Gastrocnemius medialis (tissue), 4 donors: ENCODE measurements at regions not wholly inside any gene's neighbourhood (a gene's known extent, or its start where the extent isn't known, plus 50 kb on each side); places are given as distances from the start of the nearest gene placed in this dataset.

Experiments
- ATAC-seq, 2 donors: fragments of 150-250 bp; one replicate each; pipeline ENCODE4 v1.9.1; 2016
- DNase-seq, 2 donors: peaks; one replicate each; pipeline ENCODE4 v3.0.0-alpha.2; 2019
- H3K27ac ChIP-seq, 4 donors: fragments of 200-600 bp; sonication (generic); 1 replicate in 1 of 4; 2 replicates in 3 of 4; pipeline ENCODE4 v1.5.1; 2016 to 2018; ENCODE audit warnings: mild to moderate bottlenecking in 2 of 4, moderate library complexity in 1 of 4
- H3K27me3 ChIP-seq, 3 donors: fragments of 200-600 bp; sonication (generic) in 2 of 3; 1 replicate in 1 of 3; 2 replicates in 2 of 3; pipeline versions ENCODE4 v1.5.1 to v1.6.0; 2016 to 2019; ENCODE audit warnings: mild to moderate bottlenecking in 1 of 3, moderate library complexity in 1 of 3
- H3K36me3 ChIP-seq, 2 donors: fragments of 200-600 bp; sonication (generic) in 1 of 2; one replicate each; pipeline ENCODE4 v1.5.1; 2017 to 2018
- H3K4me1 ChIP-seq, 2 donors: fragments of 200-600 bp; sonication (generic) in 1 of 2; one replicate each; pipeline ENCODE4 v1.5.1; 2016 to 2017; ENCODE audit warnings: mild to moderate bottlenecking in 2 of 2
- H3K4me3 ChIP-seq, 4 donors: fragments of 200-600 bp; sonication (generic) in 3 of 4; 1 replicate in 1 of 4; 2 replicates in 3 of 4; pipeline ENCODE4 v1.5.1; 2016 to 2019; ENCODE audit warnings: mild to moderate bottlenecking in 2 of 4
- H3K9me3 ChIP-seq, 3 donors: fragments of 200-600 bp; sonication (generic) in 2 of 3; 1 replicate in 1 of 3; 2 replicates in 2 of 3; pipeline ENCODE4 v1.5.1; 2016 to 2019
- CTCF ChIP-seq, 5 experiments: fragments of 450-650 bp in 3 of 5; fragments of 200-600 bp in 2 of 5; sonication (generic) in 2 of 5; IDR thresholded peaks in 4 of 5; conservative IDR thresholded peaks in 1 of 5; 1 replicate in 4 of 5; 2 replicates in 1 of 5; pipeline ENCODE4 v1.5.1; 2016 to 2019; ENCODE audit warnings: antibody characterized with exemption in 5 of 5, mild to moderate bottlenecking in 3 of 5, moderate library complexity in 3 of 5
- POLR2A ChIP-seq, 2 donors: fragments of 450-650 bp; IDR thresholded peaks; one replicate each; pipeline ENCODE4 v1.6.1; 2017; ENCODE audit warnings: antibody characterized with exemption in 2 of 2, mild to moderate bottlenecking in 2 of 2, moderate library complexity in 2 of 2
- in situ Hi-C, 4 donors: fragments of 200-750 bp; cut with MboI; loops; one replicate each; pipeline versions ENCODE4 v1.15.0 to v1.8.0; 2017; ENCODE audit warnings: low sequenced_read_pairs in 4 of 4
- intact Hi-C: fragments of 100-400 bp; cut with DNase I; formaldehyde crosslinking; loops from one replicate; pipeline ENCODE4 v1.15.1; 2023; ENCODE audit warnings: low total_unique reads

- Histone ChIP-seq H3K4me3 (no peak overlapping the region), H3K27ac (no peak overlapping the region), H3K36me3 (no peaks in the 10 kb centered on the region), H3K27me3 (no peaks in the 10 kb centered on the region), H3K9me3 (no peaks in the 10 kb centered on the region), H3K4me1 (no peaks in the 10 kb centered on the region)
- in situ Hi-C loops (loop anchor here (10.0 to 25.0 kb wide), 4 partner anchors 107 to 234 kb away; partner anchors contain the start of gene XPO1 (in 3 of the 4)), intact Hi-C loops (loop anchor here (10.0 kb wide), 4 partner anchors 334 to 1816 kb away; partner anchors contain the start of genes B3GNT2, EHBP1, MDH1 and WDPCP)
- TF ChIP-seq POLR2A (IDR thresholded peaks at IDR 0.05) = no peak
- TF ChIP-seq CTCF (IDR thresholded peaks at IDR 0.05 in 4 of 5, conservative IDR thresholded peaks at IDR 0.05 in 1 of 5) = no peak
- ATAC-seq = no peak
- no peak for DNase-seq
Measured at GRCh38 chr2:61769093-61769675, 84.7 kb downstream of the FAM161A start.

GRCh38 chr2:61764035-61764800, 89.6 kb downstream of the FAM161A start:
- Histone ChIP-seq H3K27ac (peak overlapping the region; percentile 90 to 99 (median 98)), H3K9me3 (no peaks in the 10 kb centered on the region), H3K27me3 (no peaks in the 10 kb centered on the region), H3K4me3 (peak overlapping the region; percentile 61 to 81 (median 74)), H3K4me1 (peaks cover 7 to 16% of the 10 kb centered on the region in 2 donors), H3K36me3 (no peaks in the 10 kb centered on the region)
- intact Hi-C loops (loop anchor here (1.0 to 10.0 kb wide), 8 partner anchors 69 to 1821 kb away; partner anchors contain the start of genes B3GNT2, EHBP1, FAM161A and MDH1), in situ Hi-C loops (loop anchor here (10.0 to 25.0 kb wide), 4 partner anchors 102 to 229 kb away; partner anchors contain the start of gene XPO1 (in 3 of the 4))
- ATAC-seq (peak; percentile 91 to 94), DNase-seq (peak; percentile 96 to 99)
- TF ChIP-seq CTCF (IDR thresholded peaks at IDR 0.05 in 4 of 5, conservative IDR thresholded peaks at IDR 0.05 in 1 of 5) (peak in 2 of 5 experiments; percentile 3 to 5), POLR2A (IDR thresholded peaks at IDR 0.05) (peak; percentile 88 to 97)

- ATAC-seq = peak; percentile 80 to 86
- Histone ChIP-seq H3K4me1 (peaks cover 8 to 17% of the 10 kb centered on the region in 2 donors), H3K9me3 (no peaks in the 10 kb centered on the region), H3K36me3 (no peaks in the 10 kb centered on the region), H3K27ac (peak overlapping the region; percentile 90 to 99 (median 98)), H3K4me3 (peak overlapping the region; percentile 61 to 81 (median 74)), H3K27me3 (no peaks in the 10 kb centered on the region)
- in situ Hi-C loops = loop anchor here (10.0 to 25.0 kb wide), 4 partner anchors 101 to 229 kb away; partner anchors contain the start of gene XPO1 (in 3 of the 4)
- TF ChIP-seq POLR2A (IDR thresholded peaks at IDR 0.05) (no peak), CTCF (IDR thresholded peaks at IDR 0.05 in 4 of 5, conservative IDR thresholded peaks at IDR 0.05 in 1 of 5) (peak in 2 of 5 experiments; percentile 17 to 37)
- intact Hi-C loops = loop anchor here (1.0 to 10.0 kb wide), 10 partner anchors 41 to 1821 kb away; partner anchors contain the start of genes B3GNT2, EHBP1, FAM161A and MDH1
- DNase-seq = peak; percentile 78 to 91
Measured at GRCh38 chr2:61763605-61764034, 90.2 kb downstream of the FAM161A start.

- H3K4me1 ChIP-seq = peaks cover 13 to 22% of the 10 kb centered on the region in 2 donors
- peak overlapping the region in 3 of 4 donors; percentile 90 to 98 (median 97) for H3K27ac ChIP-seq
- H3K9me3 ChIP-seq = no peaks in the 10 kb centered on the region
- no peak for ATAC-seq
- no peak overlapping the region for H3K4me3 ChIP-seq
- no peak for DNase-seq
- H3K36me3 ChIP-seq = no peaks in the 10 kb centered on the region
- intact Hi-C loops (loop anchor here (2.0 to 10.0 kb wide), 6 partner anchors 39 to 1823 kb away; partner anchors contain the start of genes B3GNT2, EHBP1, MDH1 and WDPCP), in situ Hi-C loops (loop anchor here (10.0 to 25.0 kb wide), 4 partner anchors 100 to 227 kb away; partner anchors contain the start of gene XPO1 (in 3 of the 4))
- TF ChIP-seq CTCF (IDR thresholded peaks at IDR 0.05 in 4 of 5, conservative IDR thresholded peaks at IDR 0.05 in 1 of 5) (no peak), POLR2A (IDR thresholded peaks at IDR 0.05) (no peak)
- H3K27me3 ChIP-seq = no peaks in the 10 kb centered on the region
Measured at GRCh38 chr2:61762292-61762691, 91.6 kb downstream of the FAM161A start.
